ENCODE measurements at regions not wholly inside any gene's neighbourhood (a gene's known extent, or its start where the extent isn't known, plus 50 kb on each side); places are given as distances from the start of the nearest gene placed in this dataset.

DNA sequence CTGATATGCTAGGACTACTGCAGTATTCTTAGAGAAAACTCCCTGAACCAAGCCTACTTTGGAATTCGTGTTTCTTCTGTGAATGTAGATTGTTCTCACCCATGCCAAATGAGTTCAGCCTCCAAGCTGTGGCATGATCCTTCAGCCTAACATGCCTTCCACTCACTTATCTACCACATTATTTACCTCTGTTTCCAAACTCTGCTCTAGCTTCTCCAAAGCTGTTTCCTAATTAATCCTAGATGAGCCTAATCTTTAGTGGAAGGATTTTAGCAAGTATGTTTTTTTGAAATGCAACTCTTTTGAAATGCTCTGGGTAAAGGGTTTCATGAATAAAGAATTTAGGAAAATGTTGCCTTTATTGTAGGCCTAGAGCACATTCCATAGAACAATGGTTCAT lies 152.9 kb upstream of the MMADHC start:
- TF ChIP-seq, protein P1, sequence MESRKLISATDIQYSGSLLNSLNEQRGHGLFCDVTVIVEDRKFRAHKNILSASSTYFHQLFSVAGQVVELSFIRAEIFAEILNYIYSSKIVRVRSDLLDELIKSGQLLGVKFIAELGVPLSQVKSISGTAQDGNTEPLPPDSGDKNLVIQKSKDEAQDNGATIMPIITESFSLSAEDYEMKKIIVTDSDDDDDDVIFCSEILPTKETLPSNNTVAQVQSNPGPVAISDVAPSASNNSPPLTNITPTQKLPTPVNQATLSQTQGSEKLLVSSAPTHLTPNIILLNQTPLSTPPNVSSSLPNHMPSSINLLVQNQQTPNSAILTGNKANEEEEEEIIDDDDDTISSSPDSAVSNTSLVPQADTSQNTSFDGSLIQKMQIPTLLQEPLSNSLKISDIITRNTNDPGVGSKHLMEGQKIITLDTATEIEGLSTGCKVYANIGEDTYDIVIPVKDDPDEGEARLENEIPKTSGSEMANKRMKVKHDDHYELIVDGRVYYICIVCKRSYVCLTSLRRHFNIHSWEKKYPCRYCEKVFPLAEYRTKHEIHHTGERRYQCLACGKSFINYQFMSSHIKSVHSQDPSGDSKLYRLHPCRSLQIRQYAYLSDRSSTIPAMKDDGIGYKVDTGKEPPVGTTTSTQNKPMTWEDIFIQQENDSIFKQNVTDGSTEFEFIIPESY (IDR thresholded peaks at IDR 0.05; ENCODE audit: extremely low read depth, insufficient replicate concordance, low read length) = no peak
- TF ChIP-seq SP1 (IDR thresholded peaks at IDR 0.05; ENCODE audit: low read depth) (no peak), RAD21 (IDR thresholded peaks at IDR 0.05; ENCODE audit: low read depth) (no peak), ZNF274 (IDR thresholded peaks at IDR 0.05; ENCODE audit: low read depth, low read length) (no peak), CEBPB (IDR thresholded peaks at IDR 0.05; ENCODE audit: low read depth) (no peak)
- TF ChIP-seq, protein P2, sequence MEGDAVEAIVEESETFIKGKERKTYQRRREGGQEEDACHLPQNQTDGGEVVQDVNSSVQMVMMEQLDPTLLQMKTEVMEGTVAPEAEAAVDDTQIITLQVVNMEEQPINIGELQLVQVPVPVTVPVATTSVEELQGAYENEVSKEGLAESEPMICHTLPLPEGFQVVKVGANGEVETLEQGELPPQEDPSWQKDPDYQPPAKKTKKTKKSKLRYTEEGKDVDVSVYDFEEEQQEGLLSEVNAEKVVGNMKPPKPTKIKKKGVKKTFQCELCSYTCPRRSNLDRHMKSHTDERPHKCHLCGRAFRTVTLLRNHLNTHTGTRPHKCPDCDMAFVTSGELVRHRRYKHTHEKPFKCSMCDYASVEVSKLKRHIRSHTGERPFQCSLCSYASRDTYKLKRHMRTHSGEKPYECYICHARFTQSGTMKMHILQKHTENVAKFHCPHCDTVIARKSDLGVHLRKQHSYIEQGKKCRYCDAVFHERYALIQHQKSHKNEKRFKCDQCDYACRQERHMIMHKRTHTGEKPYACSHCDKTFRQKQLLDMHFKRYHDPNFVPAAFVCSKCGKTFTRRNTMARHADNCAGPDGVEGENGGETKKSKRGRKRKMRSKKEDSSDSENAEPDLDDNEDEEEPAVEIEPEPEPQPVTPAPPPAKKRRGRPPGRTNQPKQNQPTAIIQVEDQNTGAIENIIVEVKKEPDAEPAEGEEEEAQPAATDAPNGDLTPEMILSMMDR (IDR thresholded peaks at IDR 0.05 in 2 of 3, conservative IDR thresholded peaks at IDR 0.05 in 1 of 3; ENCODE audit: borderline replicate concordance in 1 of 3, insufficient read depth in 1 of 3, low read depth in 2 of 3, low read length in 2 of 3) = no peak
- Histone ChIP-seq H2AFZ (ENCODE audit: low read depth, low read length, poor library complexity, severe bottlenecking) (no peak overlapping the region), H3K9me2 (ENCODE audit: insufficient read depth) (no peaks in the 10 kb centered on the region), H3K27me3 (ENCODE audit: insufficient read depth, low read length) (no peaks in the 10 kb centered on the region), H3K4me3 (replicated peaks in 1 of 2; ENCODE audit: low read depth in 1 of 2, low read length in 2 of 2) (no peak overlapping the region), H4K20me1 (ENCODE audit: insufficient read depth) (no peaks in the 10 kb centered on the region), H3K9ac (ENCODE audit: low read length) (no peak overlapping the region), H3K27ac (ENCODE audit: low read depth, low read length) (no peak overlapping the region), H3K9me3 (ENCODE audit: control insufficient read depth in 1 of 2, insufficient read depth in 1 of 2, low read depth in 1 of 2, low read length in 2 of 2) (no peaks in the 10 kb centered on the region), H3K36me3 (ENCODE audit: control insufficient read depth in 1 of 2, insufficient read depth in 2 of 2, low read length in 2 of 2) (no peaks in the 10 kb centered on the region), H3K4me2 (ENCODE audit: low read length) (no peak overlapping the region), H3K4me1 (ENCODE audit: control insufficient read depth in 1 of 2, insufficient read depth in 2 of 2, low read length in 2 of 2) (no peaks in the 10 kb centered on the region; a peak in 1 of 4 replicates), H3K79me2 (ENCODE audit: insufficient read depth, low read length) (no peaks in the 10 kb centered on the region)
- ChIA-PET RAD21 (ENCODE audit: low non-redundant PET in 1 of 2, low total read pairs in 2 of 2, uncharacterized antibody in 2 of 2, unreplicated experiment in 2 of 2) (no interaction called here), CTCF (no interaction called here), POLR2A (no interaction called here)
- no peak for DNase-seq (ENCODE audit: low read depth, low spot score)
- intact Hi-C loops (cut with micrococcal nuclease) = no loop called here
- no peak for ATAC-seq
- no TSS peak for BruUV-seq (replicated peaks)
